NB4 (cell line): ENCODE measurements at regions not wholly inside any gene's neighbourhood (a gene's known extent, or its start where the extent isn't known, plus 50 kb on each side); places are given as distances from the start of the nearest gene placed in this dataset.

ENCODE experiments used
- CTCF ChIP-seq: IDR thresholded peaks from one replicate; pipeline ENCODE4 v1.5.1; 2012; ENCODE audit warnings: low read depth, low read length
- MAX ChIP-seq: IDR thresholded peaks from 2 replicates; pipeline ENCODE4 v1.6.1; 2011; ENCODE audit warnings: low read depth, low read length
- POLR2A ChIP-seq: IDR thresholded peaks from 2 replicates; pipeline ENCODE4 v1.6.1; 2011; ENCODE audit warnings: mild to moderate bottlenecking; ENCODE audit not compliant: insufficient read length; ENCODE audit errors: extremely low read depth

GRCh38 chr3:144343777-144344176 lies 372.2 kb downstream of the DIPK2A start:
- TF ChIP-seq CTCF (no peak), POLR2A (no peak), MAX (no peak)
